GM21619 (cell line): ENCODE measurements at regions not wholly inside any gene's neighbourhood (a gene's known extent, or its start where the extent isn't known, plus 50 kb on each side); places are given as distances from the start of the nearest gene placed in this dataset.
"Not testable (repeated sequence)": the region's sequence is repeated elsewhere in the genome, so short reads cannot be mapped to it uniquely, and the experiment has no call there.

ENCODE experiments used
- ATAC-seq: cut with Tn5 transposase; IDR thresholded peaks from one replicate; pipeline ENCODE4 v1.9.1; 2021; ENCODE audit not compliant: unreplicated experiment

GRCh38 chr18:66011916-66012315, 261.1 kb downstream of the CDH7 start:
- no peak for ATAC-seq

GRCh38 chr18:66005831-66006588, 255.2 kb downstream of the CDH7 start:
- ATAC-seq: no peak

- ATAC-seq: not testable (repeated sequence)
Observed at GRCh38 chr18:65998971-65999700, 248.3 kb downstream of the CDH7 start.

GRCh38 chr18:65995206-65995605, 244.4 kb downstream of the CDH7 start:
- ATAC-seq: no peak

GRCh38 chr18:65994302-65994701, 243.5 kb downstream of the CDH7 start:
- ATAC-seq: no peak

- no peak for ATAC-seq
Observed at GRCh38 chr18:65990944-65991708, 240.3 kb downstream of the CDH7 start.

GRCh38 chr18:65990174-65990690, 239.4 kb downstream of the CDH7 start:
- no peak for ATAC-seq

- no peak for ATAC-seq
Observed at GRCh38 chr18:65988972-65989371, 238.2 kb downstream of the CDH7 start.

- ATAC-seq: no peak
Observed at GRCh38 chr18:65988386-65988785, 237.6 kb downstream of the CDH7 start.

- no peak for ATAC-seq
Observed at GRCh38 chr18:65983750-65984149, 232.9 kb downstream of the CDH7 start.

- ATAC-seq: no peak
Observed at GRCh38 chr18:65975536-65975935, 224.7 kb downstream of the CDH7 start.

- no peak for ATAC-seq
Observed at GRCh38 chr18:65974758-65975157, 223.9 kb downstream of the CDH7 start.

GRCh38 chr18:65968239-65969004, 217.6 kb downstream of the CDH7 start:
- no peak for ATAC-seq

GRCh38 chr18:65955747-65956146, 204.9 kb downstream of the CDH7 start:
- no peak for ATAC-seq

- no peak for ATAC-seq
Observed at GRCh38 chr18:65954372-65954771, 203.6 kb downstream of the CDH7 start.

- no peak for ATAC-seq
Observed at GRCh38 chr18:65946777-65947176, 196.0 kb downstream of the CDH7 start.

- no peak for ATAC-seq
Observed at GRCh38 chr18:65943268-65943667, 192.5 kb downstream of the CDH7 start.

- no peak for ATAC-seq
Observed at GRCh38 chr18:65942854-65943253, 192.0 kb downstream of the CDH7 start.

- no peak for ATAC-seq
Observed at GRCh38 chr18:65942104-65942503, 191.3 kb downstream of the CDH7 start.

GRCh38 chr18:65941482-65941881, 190.7 kb downstream of the CDH7 start:
- ATAC-seq: no peak
